Small intestine (tissue), 7 donors: ENCODE measurements at regions not wholly inside any gene's neighbourhood (a gene's known extent, or its start where the extent isn't known, plus 50 kb on each side); places are given as distances from the start of the nearest gene placed in this dataset.

ENCODE experiments used
- DNase-seq, 2 donors: peaks; one replicate each; pipeline versions ENCODE4 v3.0.0 to v3.0.0-alpha.2; 2013
- FAIRE-seq: peaks from 2 replicates; lab custom pipeline; 2012; peaks lifted over from hg19 to GRCh38; lab: Jason Lieb, UNC
- H3K27ac ChIP-seq, 3 donors: one replicate each; pipeline ENCODE4 v1.5.1; 2013; ENCODE audit warnings: low read length in 2 of 3, mild to moderate bottlenecking in 2 of 3, control low read depth in 1 of 3, inconsistent platforms in 1 of 3, low read depth in 1 of 3, moderate library complexity in 1 of 3
- H3K27me3 ChIP-seq, 3 donors: one replicate each; pipeline ENCODE4 v1.6.1; 2013; ENCODE audit warnings: low read length in 3 of 3, inconsistent platforms in 1 of 3; ENCODE audit not compliant: control insufficient read depth in 3 of 3, insufficient read depth in 3 of 3
- H3K36me3 ChIP-seq, 3 donors: one replicate each; pipeline ENCODE4 v1.6.1; 2013; ENCODE audit warnings: low read length in 3 of 3, inconsistent platforms in 1 of 3, low read depth in 1 of 3, mild to moderate bottlenecking in 1 of 3, moderate library complexity in 1 of 3; ENCODE audit not compliant: control insufficient read depth in 3 of 3, insufficient read depth in 2 of 3
- H3K4me1 ChIP-seq, 3 donors: one replicate each; pipeline ENCODE4 v1.6.1; 2013; ENCODE audit warnings: low read length in 2 of 3, inconsistent platforms in 1 of 3, low read depth in 1 of 3, mild to moderate bottlenecking in 1 of 3, moderate library complexity in 1 of 3; ENCODE audit not compliant: control insufficient read depth in 3 of 3, insufficient read depth in 2 of 3
- H3K4me3 ChIP-seq, 3 donors: one replicate each; pipeline ENCODE4 v1.5.1; 2013; ENCODE audit warnings: low read length in 3 of 3, control low read depth in 1 of 3, inconsistent platforms in 1 of 3, low read depth in 1 of 3, mild to moderate bottlenecking in 1 of 3, moderate library complexity in 1 of 3
- H3K9me3 ChIP-seq, 2 donors: one replicate each; pipeline ENCODE4 v1.6.1; 2013; ENCODE audit warnings: low read depth in 1 of 2, low read length in 1 of 2; ENCODE audit not compliant: control insufficient read depth in 2 of 2, insufficient read depth in 1 of 2
- WGBS, 3 donors: extraction: QIAGEN DNeasy Blood & Tissue Kit; methylation state at CpG; one replicate each; pipeline ENCODE4 v1.1.7; 2013; 5-methylcytosine and 5-hydroxymethylcytosine counted together
- donor health status: healthy with polysubstance abuse.
- donor health status: control.
- donor health status: control.
- donor health status: Bipolar disorder and iron deficiency.
- donor health status: healthy.

- Histone ChIP-seq H3K27ac (no peak overlapping the region), H3K27me3 (no peaks in the 10 kb centered on the region), H3K36me3 (no peaks in the 10 kb centered on the region), H3K4me3 (no peak overlapping the region), H3K4me1 (no peaks in the 10 kb centered on the region), H3K9me3 (no peaks in the 10 kb centered on the region)
- DNase-seq (no peak), FAIRE-seq (no peak)
- WGBS, 3 donors, result 63 to 83% (median 82%) methylated on average over 2 of the region's 2 CpGs
Observed at GRCh38 chr1:5338466-5338865, 653.8 kb downstream of the NPHP4 start.

GRCh38 chr1:5333291-5333690, 658.9 kb downstream of the NPHP4 start:
- H3K9me3 ChIP-seq, result no peaks in the 10 kb centered on the region
- WGBS, 3 donors, result 39 to 71% (median 49%) methylated on average over 5 of the region's 5 CpGs

GRCh38 chr1:5331101-5331500, 661.1 kb downstream of the NPHP4 start:
- Histone ChIP-seq H3K4me1 (no peaks in the 10 kb centered on the region), H3K27ac (no peak overlapping the region), H3K36me3 (no peaks in the 10 kb centered on the region), H3K9me3 (peaks cover 0 to 8% of the 10 kb centered on the region in 2 donors), H3K4me3 (no peak overlapping the region), H3K27me3 (no peaks in the 10 kb centered on the region)
- DNase-seq (no peak), FAIRE-seq (no peak)
- 80 to 92% (median 84%) methylated on average over 6 of the region's 6 CpGs for WGBS, 3 donors

More at GRCh38 chr1:5333291-5333690, 658.9 kb downstream of the NPHP4 start:
- Histone ChIP-seq H3K27ac (no peak overlapping the region), H3K36me3 (no peaks in the 10 kb centered on the region), H3K4me3 (no peak overlapping the region), H3K27me3 (no peaks in the 10 kb centered on the region), H3K4me1 (no peaks in the 10 kb centered on the region)
- DNase-seq, result peak; percentile 24 to 71
- FAIRE-seq, result no peak

GRCh38 chr1:5329068-5329739, 663.0 kb downstream of the NPHP4 start:
- H3K36me3 ChIP-seq, result no peaks in the 10 kb centered on the region
- FAIRE-seq (no peak), DNase-seq (no peak)
- H3K4me3 ChIP-seq, result no peak overlapping the region
- WGBS, 3 donors, result 67 to 73% (median 69%) methylated on average over 6 of the region's 6 CpGs
- H3K4me1 ChIP-seq, result no peaks in the 10 kb centered on the region
- peaks cover 0 to 8% of the 10 kb centered on the region in 2 donors for H3K9me3 ChIP-seq
- H3K27ac ChIP-seq, result no peak overlapping the region
- no peaks in the 10 kb centered on the region for H3K27me3 ChIP-seq

GRCh38 chr1:5324883-5325282, 667.3 kb downstream of the NPHP4 start:
- no peaks in the 10 kb centered on the region for H3K36me3 ChIP-seq
- no peaks in the 10 kb centered on the region for H3K4me1 ChIP-seq
- no peak overlapping the region for H3K4me3 ChIP-seq
- H3K9me3 ChIP-seq, result peaks cover 0 to 8% of the 10 kb centered on the region in 2 donors
- 64 to 67% (median 67%) methylated on average over 2 of the region's 2 CpGs for WGBS, 3 donors
- FAIRE-seq, result no peak
- DNase-seq, result no peak
- H3K27ac ChIP-seq, result no peak overlapping the region
- H3K27me3 ChIP-seq, result no peaks in the 10 kb centered on the region

- FAIRE-seq, result no peak
- Histone ChIP-seq H3K27me3 (no peaks in the 10 kb centered on the region), H3K36me3 (no peaks in the 10 kb centered on the region), H3K4me1 (no peaks in the 10 kb centered on the region), H3K9me3 (no peaks in the 10 kb centered on the region), H3K27ac (no peak overlapping the region), H3K4me3 (no peak overlapping the region)
- WGBS, 3 donors, result 82 to 83% (median 83%) methylated on average over 15 of the region's 15 CpGs
- DNase-seq, result no peak
Observed at GRCh38 chr1:5318143-5318816, 663.9 kb downstream of the AJAP1 start.

GRCh38 chr1:5317391-5317790, 663.0 kb downstream of the AJAP1 start:
- no peaks in the 10 kb centered on the region for H3K9me3 ChIP-seq
- no peak for FAIRE-seq

GRCh38 chr1:5312862-5313261, 658.5 kb downstream of the AJAP1 start:
- Histone ChIP-seq H3K4me3 (no peak overlapping the region), H3K36me3 (no peaks in the 10 kb centered on the region), H3K9me3 (no peaks in the 10 kb centered on the region), H3K4me1 (no peaks in the 10 kb centered on the region), H3K27me3 (no peaks in the 10 kb centered on the region), H3K27ac (no peak overlapping the region)
- 49 to 56% (median 51%) methylated on average over 11 of the region's 11 CpGs for WGBS, 3 donors
- FAIRE-seq (no peak), DNase-seq (no peak)

More at GRCh38 chr1:5317391-5317790, 663.0 kb downstream of the AJAP1 start:
- H3K4me3 ChIP-seq, result no peak overlapping the region
- H3K27me3 ChIP-seq, result no peaks in the 10 kb centered on the region
- no peaks in the 10 kb centered on the region for H3K36me3 ChIP-seq
- whole genome bisulfite sequencing, 3 donors, result 71 to 80% (median 74%) methylated on average over 4 of the region's 4 CpGs
- no peaks in the 10 kb centered on the region for H3K4me1 ChIP-seq
- DNase-seq, result no peak
- no peak overlapping the region for H3K27ac ChIP-seq
